HG03025 (cell line): ENCODE measurements at regions not wholly inside any gene's neighbourhood (a gene's known extent, or its start where the extent isn't known, plus 50 kb on each side); places are given as distances from the start of the nearest gene placed in this dataset.
"Not testable (repeated sequence)": the region's sequence is repeated elsewhere in the genome, so short reads cannot be mapped to it uniquely, and the experiment has no call there.

Experiments
- ATAC-seq: cut with Tn5 transposase; IDR thresholded peaks from one replicate; pipeline ENCODE4 v1.9.1; 2021; ENCODE audit warnings: mild to moderate bottlenecking, moderate library complexity; ENCODE audit not compliant: unreplicated experiment, low FRiP score

- no peak for ATAC-seq
Observed at GRCh38 chr12:58747533-58747932, 172.8 kb downstream of the LRIG3 start.

- no peak for ATAC-seq
Observed at GRCh38 chr12:58750484-58750883, 169.8 kb downstream of the LRIG3 start.

DNA sequence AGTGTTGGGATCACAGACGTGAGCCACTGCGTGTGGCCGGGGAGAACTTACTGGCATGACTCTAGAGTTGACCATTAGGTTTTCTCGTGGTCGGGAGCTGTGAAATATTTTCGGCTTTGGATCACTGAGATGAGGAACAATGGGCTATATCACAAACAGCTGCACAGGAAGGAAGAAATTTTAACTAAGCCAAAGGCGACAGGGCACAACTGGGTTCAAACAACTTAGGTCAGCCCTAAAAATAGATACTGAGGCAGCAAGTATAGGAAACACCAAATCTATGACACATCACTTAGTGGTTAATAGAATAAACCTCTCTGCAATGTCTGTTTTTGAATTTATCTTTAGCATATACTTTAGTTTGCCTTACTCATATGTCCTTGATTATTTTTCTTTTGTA is 162.9 kb downstream of the LRIG3 start:
- no peak for ATAC-seq

- ATAC-seq: not testable (repeated sequence)
Observed at GRCh38 chr12:58759745-58760144, 160.6 kb downstream of the LRIG3 start.

GRCh38 chr12:58761308-58761707 is 159.0 kb downstream of the LRIG3 start:
- no peak for ATAC-seq

DNA sequence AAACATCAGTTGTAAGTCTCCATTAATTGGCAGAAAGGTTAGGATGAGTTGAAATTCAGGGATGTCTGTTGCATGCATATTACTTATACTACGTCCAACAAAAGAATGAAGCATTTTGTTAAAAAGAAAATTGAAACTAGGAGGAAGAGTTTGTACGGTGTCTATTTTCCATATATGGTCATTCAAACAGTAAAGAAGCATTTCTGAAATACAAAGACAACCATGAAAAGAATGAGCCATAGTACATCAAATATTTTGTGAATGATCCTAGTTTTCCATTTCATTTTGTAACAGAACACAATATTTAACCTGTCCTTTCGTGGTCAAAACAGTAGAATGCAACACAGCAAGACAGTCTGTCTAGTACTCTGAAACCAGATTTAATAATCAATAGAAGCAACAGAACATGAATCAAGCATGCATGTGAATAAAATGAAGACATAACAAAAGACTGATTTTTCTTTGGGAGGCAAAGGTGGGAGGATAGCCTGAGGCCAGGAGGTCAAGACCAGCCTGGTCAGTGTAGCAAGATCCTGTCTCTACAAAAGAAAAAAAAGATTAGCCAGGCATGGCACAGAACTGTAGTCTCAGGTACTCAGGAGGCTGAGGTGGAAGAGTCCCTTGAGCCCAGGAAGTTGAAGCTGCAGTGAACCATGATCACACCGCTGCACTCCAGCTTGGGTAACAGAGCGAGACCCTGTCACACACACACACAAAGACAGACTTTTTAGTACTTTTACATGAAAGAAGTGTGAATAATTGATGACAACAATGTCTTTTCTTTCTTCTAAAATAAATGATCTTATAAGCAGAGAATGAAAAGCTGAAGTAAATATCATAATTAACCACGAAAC is 156.0 kb downstream of the LRIG3 start:
- no peak for ATAC-seq

DNA sequence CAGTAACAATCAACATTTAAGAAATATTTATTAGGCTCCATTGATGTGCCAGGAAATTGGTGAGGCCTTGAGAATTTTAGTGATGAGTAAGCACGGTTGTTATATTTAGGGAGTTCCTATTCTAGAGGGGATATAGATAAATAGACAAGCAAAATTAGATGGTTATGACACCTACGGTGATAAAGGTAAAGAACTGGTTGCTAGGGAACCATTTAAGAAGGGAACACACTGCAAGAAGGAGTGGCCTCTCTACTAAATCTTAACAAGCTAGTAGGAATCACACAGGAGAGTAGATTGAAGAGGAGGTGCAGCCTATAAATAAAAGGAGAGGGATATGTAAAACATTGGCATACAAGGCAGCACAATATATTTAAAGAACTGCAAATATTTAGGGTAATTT is 155.2 kb downstream of the LRIG3 start:
- no peak for ATAC-seq

GRCh38 chr12:58765653-58766512 is 154.4 kb downstream of the LRIG3 start:
- no peak for ATAC-seq

DNA sequence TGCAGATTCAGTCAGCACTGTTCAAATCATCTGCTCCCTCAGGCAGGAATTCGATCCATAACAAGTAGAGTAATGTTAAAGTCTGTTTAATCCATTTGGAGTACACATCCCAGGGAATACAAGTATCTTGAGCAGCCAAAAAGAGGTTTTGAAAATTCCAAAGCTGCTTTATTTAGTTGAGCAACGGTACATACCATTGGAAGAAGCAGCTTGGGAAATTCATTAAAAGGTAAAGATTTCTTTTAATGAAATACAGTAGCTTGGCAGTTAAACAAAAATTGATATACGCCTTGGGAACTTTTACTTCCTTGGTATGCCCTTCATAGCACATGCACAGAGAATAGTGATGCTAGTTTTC is 153.8 kb downstream of the LRIG3 start:
- no peak for ATAC-seq

GRCh38 chr12:58767496-58767895 is 152.8 kb downstream of the LRIG3 start:
- no peak for ATAC-seq

DNA sequence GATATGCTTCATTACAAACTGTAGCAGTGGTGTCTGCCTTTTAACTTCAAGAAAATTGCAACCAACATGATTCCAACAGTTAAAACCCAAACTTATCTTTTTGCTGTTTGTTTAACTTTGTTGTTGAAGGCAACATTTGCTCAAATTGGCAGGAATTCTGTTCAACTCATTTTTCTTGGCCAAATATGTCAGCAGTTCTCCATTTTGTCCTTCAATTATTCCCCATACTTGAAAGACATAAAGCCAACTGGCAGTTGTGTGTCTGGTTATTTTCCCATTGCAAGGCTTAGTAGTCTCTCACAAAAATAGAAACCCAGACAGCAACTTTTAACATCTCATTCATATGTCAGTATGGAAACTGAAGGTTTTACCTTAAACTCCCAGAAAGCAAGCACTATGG is 146.3 kb downstream of the LRIG3 start:
- ATAC-seq: no peak

DNA sequence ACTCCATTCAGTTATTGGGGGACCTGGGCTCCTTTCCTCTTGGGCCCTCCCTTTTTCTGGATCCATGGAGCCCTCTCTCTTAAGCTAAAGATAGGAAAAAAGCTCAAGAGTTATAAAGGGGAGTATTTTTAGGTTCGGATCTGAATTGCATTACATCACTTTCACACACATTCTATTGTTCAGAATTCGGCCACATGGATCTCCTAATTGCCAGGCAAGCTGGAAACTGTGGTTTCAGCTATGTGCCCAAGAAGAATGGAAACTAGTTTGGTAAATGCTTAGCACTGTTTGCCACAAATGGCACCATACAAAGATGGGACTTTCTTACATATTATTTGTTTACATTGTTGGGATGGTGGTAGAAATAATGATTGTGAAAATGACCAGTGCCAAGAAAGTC is 145.6 kb downstream of the LRIG3 start:
- no peak for ATAC-seq

DNA sequence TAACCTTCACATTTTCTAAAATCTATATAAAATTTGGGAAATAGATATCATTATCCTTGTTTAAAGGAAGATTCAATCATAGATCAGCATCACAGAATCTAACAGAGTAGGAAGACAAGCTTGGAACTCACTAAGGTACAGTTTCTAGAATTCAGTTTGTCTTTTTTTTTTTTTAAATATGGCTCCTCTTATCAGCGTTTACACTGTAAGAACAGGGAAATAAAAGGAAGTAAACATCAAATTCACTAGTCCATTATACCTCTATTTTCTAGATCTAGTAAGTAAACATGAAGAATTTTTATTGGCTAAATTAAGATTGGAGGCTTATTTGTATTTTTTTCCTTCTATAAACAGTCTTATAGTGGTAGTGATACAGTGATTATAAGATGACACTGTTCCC is 144.9 kb downstream of the LRIG3 start:
- no peak for ATAC-seq

DNA sequence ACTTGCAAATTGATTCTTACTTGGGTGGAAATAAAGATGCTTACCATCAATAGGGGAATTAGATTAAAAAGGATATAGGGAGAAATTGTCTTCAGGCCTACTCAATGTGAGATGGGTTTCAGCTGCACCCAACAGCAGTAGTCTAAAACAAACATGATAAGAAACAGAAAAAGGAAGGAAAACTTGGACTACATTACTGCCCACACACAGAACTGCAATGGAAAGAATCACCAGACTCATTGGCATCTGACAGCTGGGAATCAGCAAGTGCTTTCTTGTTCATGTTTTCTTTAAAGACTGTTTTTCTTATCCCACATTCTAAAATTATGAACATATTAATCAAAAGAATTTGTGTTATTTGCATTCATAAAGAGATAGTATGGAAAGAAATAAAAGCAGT is 144.2 kb downstream of the LRIG3 start:
- ATAC-seq: no peak

- no peak for ATAC-seq
Observed at GRCh38 chr12:58777815-58778214, 142.5 kb downstream of the LRIG3 start.

GRCh38 chr12:58781609-58782008 is 138.7 kb downstream of the LRIG3 start:
- ATAC-seq: no peak

DNA sequence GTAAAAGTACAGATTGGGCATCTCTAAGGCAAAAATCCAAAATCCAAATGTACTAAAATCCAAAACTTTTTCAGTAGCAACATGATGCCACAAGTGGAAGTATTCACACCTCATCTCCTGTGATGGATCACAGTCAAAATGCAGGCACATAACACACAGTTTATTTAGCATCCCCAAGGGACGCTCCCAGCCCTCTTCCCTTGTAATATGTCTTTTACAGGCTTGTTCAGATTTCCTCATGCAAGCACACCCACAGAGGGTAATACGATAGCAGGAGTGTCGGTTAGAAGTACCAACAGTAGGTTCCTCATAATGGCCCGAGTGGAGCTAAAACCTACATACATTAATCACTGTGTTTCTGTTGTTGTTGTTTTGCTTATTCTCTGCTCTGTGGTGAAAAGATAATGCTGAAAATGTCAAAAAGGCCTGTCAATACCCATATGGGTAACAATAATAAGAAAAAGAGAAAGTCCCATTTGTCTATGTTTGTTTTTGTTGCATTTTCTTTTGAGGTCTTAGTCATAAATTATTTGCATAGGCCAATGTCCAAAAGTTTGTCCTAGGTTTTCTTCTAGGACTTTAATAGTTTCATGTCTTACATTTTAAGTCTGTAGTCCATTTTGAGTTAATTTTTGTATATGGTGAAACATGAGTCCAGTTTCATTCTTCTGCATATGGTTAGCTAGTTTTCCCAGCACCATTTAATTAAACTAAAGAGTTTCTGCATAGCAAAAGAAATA is 133.1 kb downstream of the LRIG3 start:
- ATAC-seq: no peak

DNA sequence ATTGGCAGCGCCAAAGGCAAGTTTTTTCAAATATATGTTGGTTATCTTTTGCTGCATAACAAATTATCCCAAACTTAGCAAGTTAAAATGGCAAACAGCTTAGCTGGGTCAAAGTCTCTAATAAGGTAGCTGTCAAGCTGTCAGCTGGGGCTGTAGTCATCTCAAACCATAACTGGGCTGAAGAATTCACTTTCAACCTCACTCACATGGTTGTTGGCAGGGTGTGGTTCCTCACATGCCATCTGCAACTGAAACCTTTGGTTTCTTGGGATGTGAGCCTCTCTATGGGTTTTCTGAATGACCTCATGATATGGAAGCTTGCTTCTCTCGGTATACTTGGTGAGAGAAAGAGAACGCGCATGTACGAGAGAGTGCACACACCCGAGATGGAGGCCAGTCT is 125.4 kb downstream of the LRIG3 start:
- no peak for ATAC-seq

DNA sequence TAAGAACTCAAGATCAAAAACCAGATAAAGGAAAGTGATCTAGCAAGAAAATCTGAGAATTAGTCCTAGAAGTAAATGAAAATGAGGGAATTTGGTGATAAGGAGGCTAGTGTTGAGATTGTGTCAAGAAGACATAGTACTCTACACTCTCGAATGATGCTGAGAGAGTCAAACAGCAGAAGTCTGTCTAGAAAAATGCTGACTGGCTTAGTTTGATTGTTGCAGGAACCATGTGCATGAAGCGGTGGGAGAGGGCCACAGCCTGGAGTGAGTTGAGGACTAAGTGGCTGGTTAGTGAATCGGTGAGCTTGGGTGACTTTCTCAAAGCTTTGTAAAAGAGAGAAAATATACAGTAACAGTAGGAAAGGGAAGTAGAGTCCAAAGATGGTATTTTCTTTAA is 124.5 kb downstream of the LRIG3 start:
- ATAC-seq: no peak

GRCh38 chr12:58801986-58802385 is 118.3 kb downstream of the LRIG3 start:
- no peak for ATAC-seq

DNA sequence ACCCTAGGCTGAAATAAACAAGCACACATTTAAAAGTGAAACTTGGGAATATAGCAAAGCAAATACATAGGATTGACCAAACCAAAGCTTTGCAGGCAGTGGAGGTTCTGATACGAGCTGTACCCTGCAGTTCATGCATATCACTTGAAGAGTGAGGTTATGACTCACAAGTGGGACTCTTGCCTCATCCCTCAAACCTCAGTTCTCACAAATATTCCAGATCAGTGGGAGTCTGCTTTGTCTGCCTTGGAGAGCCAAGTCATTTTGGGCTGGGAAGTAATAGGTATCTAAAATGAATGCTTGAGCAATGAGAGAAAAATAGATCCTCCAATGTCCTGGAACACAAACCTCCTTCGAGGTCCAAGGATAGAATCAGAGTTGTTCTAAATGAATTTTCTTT is 116.4 kb downstream of the LRIG3 start:
- no peak for ATAC-seq
